GM23338 (cell line): ENCODE measurements at regions not wholly inside any gene's neighbourhood (a gene's known extent, or its start where the extent isn't known, plus 50 kb on each side); places are given as distances from the start of the nearest gene placed in this dataset.

Source experiments
- ATAC-seq: fragments of 200-7000 bp; cut with Tn5 transposase; 3 replicates; pipeline ENCODE4 v1.9.1; 2020
- DNase-seq: peaks from one replicate; pipeline ENCODE4 v3.0.0-alpha.2; 2015; ENCODE audit warnings: low spot score
- H2AFZ ChIP-seq: fragments of 200-600 bp; sonication (generic); 2 replicates; pipeline ENCODE4 v1.8.0; 2016; ENCODE audit warnings: antibody characterized with exemption, mild to moderate bottlenecking, moderate library complexity
- H3F3A ChIP-seq: fragments of 200-600 bp; sonication (generic); replicated peaks from 2 replicates; pipeline ENCODE4 v1.8.0; 2017; ENCODE audit warnings: antibody characterized with exemption, mixed run types, low read depth
- H3K27ac ChIP-seq: fragments of 200-600 bp; sonication (generic); 2 replicates; pipeline ENCODE4 v1.6.1; 2016; ENCODE audit warnings: low read depth
- H3K27me3 ChIP-seq: fragments of 200-600 bp; sonication (generic); 2 replicates; pipeline ENCODE4 v1.8.0; 2016; ENCODE audit warnings: mild to moderate bottlenecking, mixed run types, moderate library complexity; ENCODE audit not compliant: insufficient read depth
- H3K36me3 ChIP-seq: fragments of 200-600 bp; sonication (generic); 2 replicates; pipeline ENCODE4 v1.8.0; 2016; ENCODE audit warnings: mild to moderate bottlenecking; ENCODE audit not compliant: insufficient read depth
- H3K4me1 ChIP-seq: fragments of 200-600 bp; sonication (generic); 2 replicates; pipeline ENCODE4 v1.8.0; 2016; ENCODE audit warnings: mild to moderate bottlenecking, moderate library complexity; ENCODE audit not compliant: insufficient read depth
- H3K4me2 ChIP-seq: fragments of 200-600 bp; sonication (generic); 2 replicates; pipeline ENCODE4 v1.7.1; 2017; ENCODE audit warnings: mixed run types
- H3K4me3 ChIP-seq: fragments of 200-600 bp; sonication (generic); 2 replicates; pipeline ENCODE4 v1.6.1; 2016; ENCODE audit warnings: mixed run types
- H3K79me2 ChIP-seq: fragments of 200-600 bp; sonication (generic); replicated peaks from 2 replicates; pipeline ENCODE4 v1.8.0; 2017; ENCODE audit warnings: mild to moderate bottlenecking; ENCODE audit not compliant: insufficient read depth
- H3K9me2 ChIP-seq: fragments of 200-600 bp; sonication (generic); 2 replicates; pipeline ENCODE4 v1.8.0; 2017; ENCODE audit not compliant: insufficient read depth
- H4K20me1 ChIP-seq: fragments of 200-600 bp; sonication (generic); replicated peaks from 2 replicates; pipeline ENCODE4 v1.8.0; 2017; ENCODE audit warnings: mild to moderate bottlenecking; ENCODE audit not compliant: insufficient read depth
- H3K27ac Mint-ChIP-seq: 2 replicates; pipeline ENCODE4 v1.8.0; 2020; ENCODE audit warnings: inconsistent platforms, mild to moderate bottlenecking, moderate library complexity, mixed read lengths
- H3K27me3 Mint-ChIP-seq: 3 replicates; pipeline ENCODE4 v1.8.0; 2022; ENCODE audit warnings: low read depth, mild to moderate bottlenecking, moderate library complexity, mixed read lengths, inconsistent platforms; ENCODE audit not compliant: insufficient read depth, poor library complexity
- H3K36me3 Mint-ChIP-seq: 3 replicates; pipeline ENCODE4 v1.8.0; 2021; ENCODE audit warnings: low read depth, mild to moderate bottlenecking, inconsistent platforms, moderate library complexity, mixed read lengths
- H3K4me1 Mint-ChIP-seq: 3 replicates; pipeline ENCODE4 v1.8.0; 2020; ENCODE audit warnings: mild to moderate bottlenecking, inconsistent platforms, mixed read lengths
- H3K4me3 Mint-ChIP-seq: 3 replicates; pipeline ENCODE4 v1.8.0; 2021; ENCODE audit warnings: moderate library complexity, mild to moderate bottlenecking, inconsistent platforms, mixed read lengths
- H3K9me3 Mint-ChIP-seq: 3 replicates; pipeline ENCODE4 v1.8.0; 2020; ENCODE audit warnings: moderate library complexity, mild to moderate bottlenecking, inconsistent platforms, mixed read lengths
- EZH2phosphoT487 ChIP-seq: fragments of 200-600 bp; sonication (generic); IDR thresholded peaks from one replicate; pipeline ENCODE4 v1.8.1; 2018; ENCODE audit warnings: antibody characterized with exemption; ENCODE audit not compliant: unreplicated experiment
- POLR2AphosphoS5 ChIP-seq: IDR thresholded peaks from 2 replicates; pipeline ENCODE4 v1.6.1; 2016; ENCODE audit warnings: antibody characterized with exemption, low read depth
- STAT1 ChIP-seq: IDR thresholded peaks from one replicate; pipeline ENCODE4 v1.6.1; 2016; ENCODE audit warnings: antibody characterized with exemption; ENCODE audit not compliant: unreplicated experiment
- ZNF114 ChIP-seq: fragments of 250-450 bp; sonication (Bioruptor Pico); IDR thresholded peaks from 2 replicates; pipeline ENCODE4 v1.5.0; 2020; ENCODE audit warnings: mild to moderate bottlenecking, moderate library complexity
- TF ChIP-seq, protein P1 (sequence below), 2 experiments: fragments of 200-600 bp in 1 of 2; sonication (generic) in 1 of 2; conservative IDR thresholded peaks; 2 replicates each; pipeline versions ENCODE4 v1.5.1 to v1.6.1; 2016 to 2017; ENCODE audit warnings: antibody characterized with exemption in 2 of 2, low read depth in 2 of 2, mild to moderate bottlenecking in 2 of 2, moderate library complexity in 1 of 2
- TF ChIP-seq, protein P2 (sequence below): IDR thresholded peaks from one replicate; pipeline ENCODE4 v1.6.1; 2018; ENCODE audit warnings: antibody characterized with exemption; ENCODE audit not compliant: unreplicated experiment

DNA sequence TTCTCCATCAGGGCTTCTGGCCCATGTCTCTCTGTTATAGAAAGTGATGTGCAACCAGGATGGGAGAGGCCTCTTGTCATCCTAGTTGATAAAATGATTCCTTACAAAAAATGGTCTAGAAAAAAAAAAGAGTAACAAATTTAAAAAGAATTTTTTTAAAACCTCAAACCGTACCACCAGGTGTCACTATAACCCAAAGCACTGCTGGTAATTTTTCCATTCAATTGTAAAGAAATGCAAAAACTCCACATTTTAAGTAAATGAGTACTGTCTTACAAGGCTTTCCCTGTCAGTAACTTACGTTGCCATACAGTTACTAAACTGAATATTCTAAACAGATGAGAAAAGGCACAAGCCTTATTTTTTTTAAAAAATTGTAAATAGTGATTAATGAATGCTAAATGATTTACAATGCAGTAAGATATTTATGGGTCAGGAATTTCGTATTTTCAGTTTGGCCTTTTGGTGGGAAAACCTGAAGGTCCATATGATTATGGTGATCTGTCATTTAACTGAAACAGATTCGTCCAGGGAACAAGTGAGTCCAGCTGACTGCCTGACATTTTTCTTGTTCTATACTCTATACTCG lies 95.4 kb downstream of the OGFRL1 start:
- H4K20me1 ChIP-seq, result no peaks in the 10 kb centered on the region
- Mint-ChIP-seq H3K27me3 (no peaks in the 10 kb centered on the region), H3K4me1 (peaks cover 29% of the 10 kb centered on the region), H3K9me3 (no peaks in the 10 kb centered on the region), H3K36me3 (no peaks in the 10 kb centered on the region), H3K4me3 (no peak overlapping the region), H3K27ac (no peak overlapping the region)
- no peak overlapping the region for H3K4me3 ChIP-seq
- no peak overlapping the region; the same call in 1 of the 2 replicates for H3K4me2 ChIP-seq
- H3K27ac ChIP-seq, result no peak overlapping the region
- H3K27me3 ChIP-seq, result no peaks in the 10 kb centered on the region
- ATAC-seq (no peak), DNase-seq (peak; percentile 77)
- H3F3A ChIP-seq, result no peaks in the 10 kb centered on the region
- H3K9me2 ChIP-seq, result no peaks in the 10 kb centered on the region
- H3K4me1 ChIP-seq, result peaks cover 19% of the 10 kb centered on the region
- H3K79me2 ChIP-seq, result no peaks in the 10 kb centered on the region
- H2AFZ ChIP-seq, result no peak overlapping the region
- TF ChIP-seq, protein P1, sequence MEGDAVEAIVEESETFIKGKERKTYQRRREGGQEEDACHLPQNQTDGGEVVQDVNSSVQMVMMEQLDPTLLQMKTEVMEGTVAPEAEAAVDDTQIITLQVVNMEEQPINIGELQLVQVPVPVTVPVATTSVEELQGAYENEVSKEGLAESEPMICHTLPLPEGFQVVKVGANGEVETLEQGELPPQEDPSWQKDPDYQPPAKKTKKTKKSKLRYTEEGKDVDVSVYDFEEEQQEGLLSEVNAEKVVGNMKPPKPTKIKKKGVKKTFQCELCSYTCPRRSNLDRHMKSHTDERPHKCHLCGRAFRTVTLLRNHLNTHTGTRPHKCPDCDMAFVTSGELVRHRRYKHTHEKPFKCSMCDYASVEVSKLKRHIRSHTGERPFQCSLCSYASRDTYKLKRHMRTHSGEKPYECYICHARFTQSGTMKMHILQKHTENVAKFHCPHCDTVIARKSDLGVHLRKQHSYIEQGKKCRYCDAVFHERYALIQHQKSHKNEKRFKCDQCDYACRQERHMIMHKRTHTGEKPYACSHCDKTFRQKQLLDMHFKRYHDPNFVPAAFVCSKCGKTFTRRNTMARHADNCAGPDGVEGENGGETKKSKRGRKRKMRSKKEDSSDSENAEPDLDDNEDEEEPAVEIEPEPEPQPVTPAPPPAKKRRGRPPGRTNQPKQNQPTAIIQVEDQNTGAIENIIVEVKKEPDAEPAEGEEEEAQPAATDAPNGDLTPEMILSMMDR (conservative IDR thresholded peaks at IDR 0.05; ENCODE audit: low read depth in 2 of 2), result peak; percentile 62 to 80
- no peak for TF ChIP-seq POLR2AphosphoS5
- H3K36me3 ChIP-seq, result no peaks in the 10 kb centered on the region

- Histone ChIP-seq H3K36me3 (no peaks in the 10 kb centered on the region), H4K20me1 (no peaks in the 10 kb centered on the region), H3K27me3 (no peaks in the 10 kb centered on the region), H3K4me2 (no peak overlapping the region), H3K79me2 (no peaks in the 10 kb centered on the region), H2AFZ (no peak overlapping the region), H3F3A (no peaks in the 10 kb centered on the region), H3K27ac (no peak overlapping the region), H3K4me1 (peaks cover 22% of the 10 kb centered on the region), H3K4me3 (no peak overlapping the region), H3K9me2 (no peaks in the 10 kb centered on the region)
- Mint-ChIP-seq H3K9me3 (no peaks in the 10 kb centered on the region), H3K4me1 (peaks cover 31% of the 10 kb centered on the region), H3K27ac (peak overlapping the region; percentile 31; the same call in 1 of the 2 replicates), H3K27me3 (no peaks in the 10 kb centered on the region), H3K36me3 (no peaks in the 10 kb centered on the region), H3K4me3 (no peak overlapping the region)
- no peak for DNase-seq
- ATAC-seq, result no peak
- TF ChIP-seq EZH2phosphoT487, result no peak
- TF ChIP-seq, protein P1 (conservative IDR thresholded peaks at IDR 0.05; ENCODE audit: low read depth in 2 of 2), result no peak
- TF ChIP-seq, protein P2, sequence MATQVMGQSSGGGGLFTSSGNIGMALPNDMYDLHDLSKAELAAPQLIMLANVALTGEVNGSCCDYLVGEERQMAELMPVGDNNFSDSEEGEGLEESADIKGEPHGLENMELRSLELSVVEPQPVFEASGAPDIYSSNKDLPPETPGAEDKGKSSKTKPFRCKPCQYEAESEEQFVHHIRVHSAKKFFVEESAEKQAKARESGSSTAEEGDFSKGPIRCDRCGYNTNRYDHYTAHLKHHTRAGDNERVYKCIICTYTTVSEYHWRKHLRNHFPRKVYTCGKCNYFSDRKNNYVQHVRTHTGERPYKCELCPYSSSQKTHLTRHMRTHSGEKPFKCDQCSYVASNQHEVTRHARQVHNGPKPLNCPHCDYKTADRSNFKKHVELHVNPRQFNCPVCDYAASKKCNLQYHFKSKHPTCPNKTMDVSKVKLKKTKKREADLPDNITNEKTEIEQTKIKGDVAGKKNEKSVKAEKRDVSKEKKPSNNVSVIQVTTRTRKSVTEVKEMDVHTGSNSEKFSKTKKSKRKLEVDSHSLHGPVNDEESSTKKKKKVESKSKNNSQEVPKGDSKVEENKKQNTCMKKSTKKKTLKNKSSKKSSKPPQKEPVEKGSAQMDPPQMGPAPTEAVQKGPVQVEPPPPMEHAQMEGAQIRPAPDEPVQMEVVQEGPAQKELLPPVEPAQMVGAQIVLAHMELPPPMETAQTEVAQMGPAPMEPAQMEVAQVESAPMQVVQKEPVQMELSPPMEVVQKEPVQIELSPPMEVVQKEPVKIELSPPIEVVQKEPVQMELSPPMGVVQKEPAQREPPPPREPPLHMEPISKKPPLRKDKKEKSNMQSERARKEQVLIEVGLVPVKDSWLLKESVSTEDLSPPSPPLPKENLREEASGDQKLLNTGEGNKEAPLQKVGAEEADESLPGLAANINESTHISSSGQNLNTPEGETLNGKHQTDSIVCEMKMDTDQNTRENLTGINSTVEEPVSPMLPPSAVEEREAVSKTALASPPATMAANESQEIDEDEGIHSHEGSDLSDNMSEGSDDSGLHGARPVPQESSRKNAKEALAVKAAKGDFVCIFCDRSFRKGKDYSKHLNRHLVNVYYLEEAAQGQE, result no peak
- no peak for TF ChIP-seq STAT1
- no peak for TF ChIP-seq ZNF114 (CRISPR knock-in tag)
- no peak for TF ChIP-seq POLR2AphosphoS5
Observed at GRCh38 chr6:71385111-71385822, 96.7 kb downstream of the OGFRL1 start.
